HCT116 (cell line): ENCODE measurements at regions not wholly inside any gene's neighbourhood (a gene's known extent, or its start where the extent isn't known, plus 50 kb on each side); places are given as distances from the start of the nearest gene placed in this dataset.

Experiments
- ATAC-seq: fragments of 200-7000 bp; cut with Tn5 transposase; 2 replicates; pipeline ENCODE4 v1.9.1; 2020; ENCODE audit warnings: mild to moderate bottlenecking, moderate library complexity
- BruUV-seq: library from RNA; stranded (reverse); fragments of 400-500 nt; replicated peaks from 2 replicates; lab custom pipeline; 2021; lab: Mats Ljungman, UMichigan
- CTCF ChIA-PET: fragments of 300-600 bp; sonication (Branson Sonifier 250); formaldehyde crosslinking; loops from one replicate; lab custom pipeline; 2021; ENCODE audit warnings: antibody characterized with exemption; lab: Charles Lee
- POLR2A ChIA-PET: fragments of 300-600, 350-600 bp; sonication (Branson Sonifier 250); formaldehyde crosslinking; loops from one replicate; lab custom pipeline; 2021; ENCODE audit warnings: antibody characterized with exemption; lab: Charles Lee
- RAD21 ChIA-PET, 2 experiments: fragments of 300-600 bp; sonication (Branson Sonifier 250); formaldehyde crosslinking; loops; one replicate each; lab custom pipeline; 2023; ENCODE audit warnings: low total read pairs in 2 of 2; ENCODE audit not compliant: uncharacterized antibody in 2 of 2, unreplicated experiment in 2 of 2, low non-redundant PET in 1 of 2; lab: Charles Lee
- DNase-seq: peaks from one replicate; pipeline ENCODE4 v3.0.0-alpha.2; 2010; ENCODE audit warnings: low read depth, low spot score
- H2AFZ ChIP-seq: fragments of 200-600 bp; shearing (Covaris generic), sonication (generic); 2 replicates; pipeline ENCODE4 v1.6.1; 2017; ENCODE audit warnings: low read depth, mixed run types, mixed read lengths, antibody characterized with exemption, low read length; ENCODE audit not compliant: poor library complexity, severe bottlenecking
- H3K27ac ChIP-seq: 2 replicates; pipeline ENCODE4 v1.5.1; 2012; ENCODE audit warnings: low read depth, low read length
- H3K27me3 ChIP-seq: fragments of 200-600 bp; sonication (generic); 2 replicates; pipeline ENCODE4 v1.6.1; 2016; ENCODE audit warnings: mixed run types, low read length, mixed read lengths; ENCODE audit not compliant: insufficient read depth
- H3K36me3 ChIP-seq, 2 experiments: fragments of 200-500 bp in 1 of 2; fragments of 200-600 bp in 1 of 2; sonication (Bioruptor generic) in 1 of 2; sonication (generic) in 1 of 2; 2 replicates each; pipeline versions ENCODE4 v1.5.1 to v1.6.1; 2014 to 2016; ENCODE audit warnings: low read length in 2 of 2, inconsistent platforms in 1 of 2, mixed read lengths in 1 of 2, mixed run types in 1 of 2; ENCODE audit not compliant: insufficient read depth in 2 of 2, control insufficient read depth in 1 of 2
- H3K4me1 ChIP-seq, 2 experiments: fragments of 200-600 bp in 1 of 2; sonication (generic) in 1 of 2; 2 replicates each; pipeline versions ENCODE4 v1.5.1 to v1.6.1; 2012 to 2017; ENCODE audit warnings: low read length in 2 of 2, inconsistent platforms in 1 of 2, mild to moderate bottlenecking in 1 of 2, mixed read lengths in 1 of 2, mixed run types in 1 of 2, moderate library complexity in 1 of 2; ENCODE audit not compliant: insufficient read depth in 2 of 2, control insufficient read depth in 1 of 2
- H3K4me2 ChIP-seq: fragments of 200-600 bp; sonication (generic); 2 replicates; pipeline ENCODE4 v1.6.1; 2017; ENCODE audit warnings: mixed run types, low read length, mixed read lengths
- H3K4me3 ChIP-seq, 2 experiments: fragments of 200-600 bp in 1 of 2; sonication (generic) in 1 of 2; replicated peaks in 1 of 2; 2 replicates each; pipeline ENCODE4 v1.5.1; 2011 to 2016; ENCODE audit warnings: low read length in 2 of 2, control low read depth in 1 of 2, low read depth in 1 of 2, mild to moderate bottlenecking in 1 of 2, mixed read lengths in 1 of 2, mixed run types in 1 of 2
- H3K79me2 ChIP-seq: fragments of 200-600 bp; sonication (generic); 2 replicates; pipeline ENCODE4 v1.6.1; 2017; ENCODE audit warnings: mild to moderate bottlenecking, mixed run types, low read length, moderate library complexity, mixed read lengths; ENCODE audit not compliant: insufficient read depth
- H3K9ac ChIP-seq: fragments of 200-600 bp; sonication (generic); 2 replicates; pipeline ENCODE4 v1.6.1; 2016; ENCODE audit warnings: low read length, mixed read lengths
- H3K9me2 ChIP-seq: fragments of 200-600 bp; sonication (generic), shearing (Covaris generic); 2 replicates; pipeline ENCODE4 v1.6.1; 2017; ENCODE audit warnings: mixed run types, mild to moderate bottlenecking, moderate library complexity; ENCODE audit not compliant: insufficient read depth
- H3K9me3 ChIP-seq, 2 experiments: fragments of 200-500 bp in 1 of 2; fragments of 200-600 bp in 1 of 2; sonication (Bioruptor generic) in 1 of 2; sonication (generic) in 1 of 2; 2 replicates each; pipeline ENCODE4 v1.6.1; 2014 to 2017; ENCODE audit warnings: low read length in 2 of 2, mixed read lengths in 2 of 2, inconsistent platforms in 1 of 2, low read depth in 1 of 2, mild to moderate bottlenecking in 1 of 2, mixed run types in 1 of 2, moderate library complexity in 1 of 2; ENCODE audit not compliant: control insufficient read depth in 1 of 2, insufficient read depth in 1 of 2
- H4K20me1 ChIP-seq: fragments of 200-600 bp; sonication (generic), shearing (Covaris generic); 2 replicates; pipeline ENCODE4 v1.6.1; 2017; ENCODE audit warnings: mixed run types, mild to moderate bottlenecking, moderate library complexity; ENCODE audit not compliant: insufficient read depth
- ATF3 ChIP-seq: IDR thresholded peaks from 2 replicates; pipeline ENCODE4 v1.6.1; 2012
- CEBPB ChIP-seq: IDR thresholded peaks from 2 replicates; pipeline ENCODE4 v1.6.1; 2012; ENCODE audit warnings: low read depth
- CTCF ChIP-seq, 3 experiments: fragments of 200-600 bp in 1 of 3; sonication (generic) in 1 of 3; IDR thresholded peaks in 2 of 3; conservative IDR thresholded peaks in 1 of 3; 2 replicates each; pipeline ENCODE4 v1.5.1; 2012 to 2017; ENCODE audit warnings: low read depth in 2 of 3, low read length in 2 of 3, antibody characterized with exemption in 1 of 3, borderline replicate concordance in 1 of 3, control low read depth in 1 of 3, mild to moderate bottlenecking in 1 of 3, mixed read lengths in 1 of 3, mixed run types in 1 of 3, moderate library complexity in 1 of 3; ENCODE audit not compliant: insufficient read depth in 1 of 3
- EZH2 ChIP-seq: fragments of 200-600 bp; sonication (generic); IDR thresholded peaks from 2 replicates; pipeline ENCODE4 v1.6.1; 2017; ENCODE audit warnings: antibody characterized with exemption, mixed run types
- EZH2phosphoT487 ChIP-seq: fragments of 200-600 bp; IDR thresholded peaks from 2 replicates; pipeline ENCODE4 v1.6.1; 2018; ENCODE audit warnings: antibody characterized with exemption, borderline replicate concordance
- RAD21 ChIP-seq: IDR thresholded peaks from 2 replicates; pipeline ENCODE4 v1.6.1; 2012; ENCODE audit warnings: low read depth, mild to moderate bottlenecking
- SP1 ChIP-seq: IDR thresholded peaks from 2 replicates; pipeline ENCODE4 v1.6.1; 2012; ENCODE audit warnings: low read depth
- ZFX ChIP-seq: fragments of 450-650 bp; IDR thresholded peaks from 2 replicates; pipeline ENCODE4 v1.6.1; 2017
- ZNF274 ChIP-seq: fragments of 200-500 bp; sonication (Bioruptor generic); IDR thresholded peaks from 2 replicates; pipeline ENCODE4 v1.6.1; 2014; ENCODE audit warnings: mild to moderate bottlenecking, low read depth, low read length, inconsistent platforms
- intact Hi-C: fragments of 100-400 bp; cut with micrococcal nuclease; formaldehyde crosslinking; loops from 2 replicates; pipeline ENCODE4 v1.10.0; 2022

- ATAC-seq (no peak), DNase-seq (no peak)
- RAD21 ChIA-PET = no interaction called here
- H3K4me3 ChIP-seq = no peak overlapping the region
- no peak overlapping the region for H3K27ac ChIP-seq
- CTCF ChIA-PET = no interaction called here
- H3K9ac ChIP-seq = no peak overlapping the region
- no peak for TF ChIP-seq RAD21
- no TSS peak for BruUV-seq
- H3K4me2 ChIP-seq = no peak overlapping the region
- H3K9me2 ChIP-seq = no peaks in the 10 kb centered on the region
- no peaks in the 10 kb centered on the region for H3K79me2 ChIP-seq
- POLR2A ChIA-PET = no interaction called here
- no peaks in the 10 kb centered on the region for H4K20me1 ChIP-seq
- H3K36me3 ChIP-seq = no peaks in the 10 kb centered on the region
- intact Hi-C loops = no loop called here
- H2AFZ ChIP-seq = no peak overlapping the region
- no peaks in the 10 kb centered on the region for H3K27me3 ChIP-seq
- H3K9me3 ChIP-seq = no peaks in the 10 kb centered on the region
- no peaks in the 10 kb centered on the region for H3K4me1 ChIP-seq
These were observed 262.7 kb downstream of the ANKRD50 start for GRCh38 chr4:124449881-124450280.

- ATAC-seq (no peak), DNase-seq (no peak)
- no peaks in the 10 kb centered on the region for H4K20me1 ChIP-seq
- H3K4me1 ChIP-seq = no peaks in the 10 kb centered on the region
- intact Hi-C loops = no loop called here
- POLR2A ChIA-PET = no interaction called here
- H3K9me3 ChIP-seq = no peaks in the 10 kb centered on the region
- no peak overlapping the region for H3K27ac ChIP-seq
- no peaks in the 10 kb centered on the region for H3K36me3 ChIP-seq
- H2AFZ ChIP-seq = peak overlapping the region; percentile 29
- no peaks in the 10 kb centered on the region for H3K27me3 ChIP-seq
- RAD21 ChIA-PET = no interaction called here
- H3K9ac ChIP-seq = no peak overlapping the region
- H3K79me2 ChIP-seq = no peaks in the 10 kb centered on the region
- no TSS peak for BruUV-seq
- no peaks in the 10 kb centered on the region for H3K9me2 ChIP-seq
- no peak overlapping the region for H3K4me2 ChIP-seq
- H3K4me3 ChIP-seq = no peak overlapping the region
- CTCF ChIA-PET = no interaction called here
- no peak for TF ChIP-seq RAD21
- TF ChIP-seq ZFX = no peak
- no peak for TF ChIP-seq CTCF (IDR thresholded peaks at IDR 0.05 in 2 of 3, conservative IDR thresholded peaks at IDR 0.05 in 1 of 3; ENCODE audit: borderline replicate concordance in 1 of 3, insufficient read depth in 1 of 3, low read depth in 2 of 3, low read length in 2 of 3)
- TF ChIP-seq ZNF274 = no peak
- TF ChIP-seq ATF3 = no peak
- TF ChIP-seq CEBPB = no peak
- TF ChIP-seq SP1 = no peak
- TF ChIP-seq EZH2phosphoT487 = no peak
- no peak for TF ChIP-seq EZH2
- TF ChIP-seq, all 23 proteins: peak for 0
These were observed 261.7 kb downstream of the ANKRD50 start for GRCh38 chr4:124450851-124451250.
